Ramos (cell line): ENCODE measurements at regions not wholly inside any gene's neighbourhood (a gene's known extent, or its start where the extent isn't known, plus 50 kb on each side); places are given as distances from the start of the nearest gene placed in this dataset.
"Not testable (repeated sequence)": the region's sequence is repeated elsewhere in the genome, so short reads cannot be mapped to it uniquely, and the experiment has no call there.

Experiments
- in situ Hi-C: fragments of 300-500 bp; cut with MboI; formaldehyde crosslinking; loops from one replicate; pipeline ENCODE4 v1.14.3; 2022; ENCODE audit warnings: low sequenced_read_pairs; ENCODE audit not compliant: unreplicated experiment

DNA sequence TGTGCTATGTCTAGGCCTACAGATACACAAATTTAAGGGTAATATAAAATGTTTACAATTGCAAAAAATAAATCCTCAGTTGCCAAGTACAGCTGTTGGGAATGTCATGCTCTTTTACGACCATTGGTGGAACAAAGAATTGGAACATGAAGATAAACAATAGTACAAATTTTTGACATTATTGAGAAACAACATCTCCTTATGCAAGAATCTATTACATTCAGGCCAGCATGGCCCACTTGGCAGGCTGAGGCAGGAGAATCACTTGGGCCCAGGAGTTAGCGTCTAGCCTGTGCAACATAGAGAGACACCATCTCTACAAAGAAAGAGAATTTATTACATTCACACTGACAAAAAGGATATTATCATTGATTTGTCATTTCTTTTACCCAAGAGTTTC, 135.9 kb upstream of the NTF3 start:
- in situ Hi-C loops = no loop called here

DNA sequence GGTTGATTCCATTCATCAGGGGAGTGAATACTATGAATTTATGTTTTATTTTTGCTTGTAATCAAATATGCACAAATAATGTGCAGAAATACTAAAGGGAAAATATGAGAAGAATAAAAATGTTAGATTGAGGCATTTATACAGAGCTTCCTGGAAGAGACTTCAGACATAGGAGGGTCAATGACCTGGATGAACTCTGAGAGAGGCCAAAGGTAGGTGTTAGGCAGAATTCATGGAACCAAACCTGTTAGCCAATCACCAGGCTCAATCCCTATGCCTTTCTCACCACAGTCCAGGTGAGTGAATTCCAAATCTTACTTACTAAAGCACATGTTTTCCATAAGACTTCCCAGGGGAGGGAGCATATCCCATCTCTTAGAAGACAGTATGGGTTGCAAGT, 130.4 kb upstream of the NTF3 start:
- in situ Hi-C loops = no loop called here

DNA sequence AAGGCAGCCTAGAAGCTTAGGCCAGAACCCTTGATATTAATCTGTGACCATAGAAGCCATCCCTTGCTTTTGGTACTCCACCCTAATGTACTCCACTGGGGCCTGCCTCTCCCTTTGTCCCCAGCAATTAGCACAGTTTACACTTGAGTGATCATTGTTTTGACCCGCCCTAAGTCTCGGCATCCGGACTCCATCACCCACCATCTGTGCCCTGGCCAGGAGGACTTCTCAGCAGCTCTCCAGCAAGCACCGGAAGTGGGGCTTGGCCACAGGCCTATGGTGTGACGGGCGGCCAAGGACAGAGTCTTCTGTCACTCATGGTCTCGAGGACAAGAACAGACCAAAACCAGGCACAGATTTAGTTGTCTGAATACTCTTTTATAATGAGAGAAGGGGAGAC, 126.5 kb upstream of the NTF3 start:
- in situ Hi-C loops = no loop called here

DNA sequence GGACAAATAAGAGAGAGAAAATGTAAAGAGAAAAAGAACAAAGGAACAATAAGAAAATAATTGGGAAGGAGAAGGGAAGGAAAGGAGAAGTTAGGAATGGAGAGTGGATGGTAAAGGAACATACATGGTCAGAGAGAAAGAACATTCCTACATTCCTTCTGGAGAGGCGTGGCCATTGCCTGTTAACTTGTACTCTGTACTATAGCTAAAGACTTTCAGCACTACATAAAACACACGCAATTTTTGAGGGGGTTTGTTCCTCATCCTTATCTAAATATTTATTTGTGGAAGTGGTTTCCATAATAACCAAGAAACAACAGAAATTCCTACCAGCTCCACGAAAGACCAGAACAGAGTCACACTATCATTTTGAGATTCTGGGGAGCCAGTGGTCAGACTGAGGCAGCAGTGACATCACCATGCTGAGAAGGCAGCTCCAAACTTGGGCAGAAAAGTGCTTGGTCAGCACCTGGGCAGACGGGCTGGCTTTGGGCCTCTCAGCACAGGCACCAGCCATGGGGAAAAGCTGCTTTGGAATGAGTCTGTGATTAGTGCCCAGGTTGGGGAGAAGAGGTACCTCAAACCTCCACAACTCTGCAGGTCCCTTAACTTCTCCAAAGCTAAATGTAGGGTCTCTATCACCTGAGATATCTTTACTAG, 125.9 kb upstream of the NTF3 start:
- in situ Hi-C loops = no loop called here

DNA sequence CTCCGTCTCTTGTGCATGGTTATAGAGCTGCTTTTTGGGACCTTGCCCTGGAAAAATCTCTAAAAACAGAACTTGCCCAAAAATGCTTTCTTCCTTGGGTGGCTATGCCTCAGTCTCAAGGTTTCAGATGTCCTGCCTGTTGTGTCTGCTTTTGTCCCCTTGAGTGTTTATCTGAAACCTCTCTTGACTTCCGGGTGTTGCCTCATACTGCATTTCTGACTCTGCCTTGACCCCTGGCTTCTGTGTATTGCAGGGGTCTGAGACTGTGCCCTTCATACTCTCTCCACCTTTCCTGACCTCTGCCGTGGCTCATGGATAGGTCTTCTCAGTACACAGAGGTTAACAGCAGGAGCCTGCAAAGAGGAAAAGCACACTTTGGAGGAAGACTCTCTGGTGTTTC, 124.8 kb upstream of the NTF3 start:
- in situ Hi-C loops = no loop called here

DNA sequence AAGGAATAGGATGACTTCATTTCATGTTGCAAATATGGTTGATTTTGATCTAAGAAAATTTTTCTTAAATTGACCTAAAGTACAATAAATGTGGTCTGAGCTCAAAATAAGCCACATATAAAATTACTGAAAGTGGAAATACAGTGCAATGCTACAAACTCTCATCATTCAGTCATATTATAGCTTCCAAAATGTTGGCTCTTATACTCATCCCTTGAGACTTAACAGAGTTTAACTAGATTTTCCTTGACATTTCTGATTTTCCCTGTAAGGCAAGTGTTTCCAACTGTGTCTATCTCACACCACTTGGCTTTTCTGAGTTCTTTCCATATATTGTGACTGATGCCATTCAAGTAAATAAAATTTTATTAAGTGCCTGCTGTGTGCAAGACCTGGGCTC, 123.7 kb upstream of the NTF3 start:
- in situ Hi-C loops = no loop called here

DNA sequence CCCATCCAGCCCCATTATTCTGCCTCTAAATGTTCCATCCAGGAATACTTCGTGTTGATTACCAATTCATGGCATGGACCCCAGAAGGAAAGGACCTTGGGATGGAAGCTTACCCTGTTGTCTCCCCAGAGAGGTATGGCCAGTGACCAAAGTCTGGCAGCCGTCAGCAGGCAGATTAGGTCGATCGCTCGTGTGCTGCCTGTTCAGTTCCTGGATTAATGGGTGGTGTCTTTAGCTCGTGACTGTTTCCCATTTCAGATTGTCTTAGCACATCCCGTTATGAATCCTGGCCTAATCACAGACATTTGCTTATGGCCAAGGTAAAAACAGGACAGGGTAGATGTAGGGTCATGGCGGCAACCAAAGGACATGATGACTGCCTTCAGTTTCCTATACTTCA, 122.9 kb upstream of the NTF3 start:
- in situ Hi-C loops = no loop called here

DNA sequence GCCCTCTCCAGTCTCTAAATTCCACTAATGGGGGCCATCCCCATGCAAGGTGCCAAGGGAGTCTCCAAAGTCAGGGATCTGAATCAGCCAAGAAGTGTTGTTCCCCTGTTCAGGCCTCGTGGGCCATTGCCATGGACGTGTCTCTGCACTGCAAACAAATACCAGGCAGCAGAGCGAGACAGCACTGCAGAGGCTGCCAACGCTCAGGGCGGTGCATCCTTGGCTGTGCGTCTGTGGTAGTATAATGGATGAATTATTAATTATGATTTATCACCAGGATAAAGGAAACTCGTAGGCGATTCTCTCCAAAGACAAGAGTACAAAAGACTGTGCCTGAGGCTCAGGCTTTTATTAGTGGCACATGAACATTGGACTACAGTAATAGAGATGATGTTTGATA, 122.3 kb upstream of the NTF3 start:
- in situ Hi-C loops = no loop called here

DNA sequence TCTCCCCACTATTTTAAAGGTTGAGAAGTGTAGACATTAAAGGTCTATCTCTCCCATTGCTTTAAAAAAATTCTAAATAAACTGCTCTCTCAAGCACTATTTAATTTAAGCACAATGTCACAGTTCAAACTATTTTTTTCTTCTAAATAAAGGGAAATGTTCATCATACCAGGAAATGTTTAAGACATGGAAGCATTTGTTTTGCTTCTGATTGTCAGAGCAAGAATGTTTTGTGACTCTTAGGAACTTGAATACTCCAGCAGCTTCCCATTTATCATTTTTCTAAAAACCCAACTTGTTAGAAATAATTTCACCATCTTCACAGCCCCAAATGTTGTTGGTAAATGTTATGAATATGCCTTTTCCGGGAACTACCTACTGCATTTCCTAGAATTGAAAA, 121.8 kb upstream of the NTF3 start:
- in situ Hi-C loops = no loop called here

DNA sequence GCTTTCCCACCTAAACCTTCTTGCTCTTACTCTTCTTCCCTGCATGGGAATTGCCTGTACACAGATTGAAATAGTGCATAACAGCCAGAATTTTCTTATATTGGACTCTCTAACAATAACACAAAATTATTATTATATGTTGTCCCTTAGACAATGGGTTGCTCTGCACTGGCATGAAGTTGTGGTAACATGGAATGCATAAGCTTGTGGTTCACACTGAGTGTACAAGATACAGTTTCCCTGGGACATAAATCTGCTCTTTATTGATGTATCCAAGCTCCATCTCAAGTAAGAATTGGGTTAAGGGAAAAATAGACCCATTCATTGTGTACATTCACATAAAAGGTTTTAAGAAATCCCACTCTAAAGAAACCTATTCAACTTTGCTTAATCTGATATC, 114.4 kb upstream of the NTF3 start:
- in situ Hi-C loops = no loop called here

DNA sequence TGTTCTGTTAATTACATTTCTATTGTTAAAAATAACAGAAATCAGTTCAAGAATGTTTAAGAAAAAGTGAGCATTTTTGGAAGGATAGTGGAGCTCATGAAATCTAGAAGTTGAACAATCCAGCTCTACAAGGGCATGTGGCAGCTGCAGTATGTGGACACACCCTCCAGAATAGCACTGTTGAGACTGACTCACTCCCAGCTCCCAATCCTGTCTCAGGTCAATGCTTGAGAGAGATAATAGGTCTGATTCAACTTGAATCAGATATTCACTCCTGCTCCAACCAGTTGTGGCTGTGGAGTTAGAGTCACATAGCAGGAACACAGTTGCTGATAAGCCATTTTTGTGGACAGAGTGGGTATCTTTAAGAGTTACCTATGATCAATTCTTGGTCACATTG, 113.0 kb upstream of the NTF3 start:
- in situ Hi-C loops = no loop called here

DNA sequence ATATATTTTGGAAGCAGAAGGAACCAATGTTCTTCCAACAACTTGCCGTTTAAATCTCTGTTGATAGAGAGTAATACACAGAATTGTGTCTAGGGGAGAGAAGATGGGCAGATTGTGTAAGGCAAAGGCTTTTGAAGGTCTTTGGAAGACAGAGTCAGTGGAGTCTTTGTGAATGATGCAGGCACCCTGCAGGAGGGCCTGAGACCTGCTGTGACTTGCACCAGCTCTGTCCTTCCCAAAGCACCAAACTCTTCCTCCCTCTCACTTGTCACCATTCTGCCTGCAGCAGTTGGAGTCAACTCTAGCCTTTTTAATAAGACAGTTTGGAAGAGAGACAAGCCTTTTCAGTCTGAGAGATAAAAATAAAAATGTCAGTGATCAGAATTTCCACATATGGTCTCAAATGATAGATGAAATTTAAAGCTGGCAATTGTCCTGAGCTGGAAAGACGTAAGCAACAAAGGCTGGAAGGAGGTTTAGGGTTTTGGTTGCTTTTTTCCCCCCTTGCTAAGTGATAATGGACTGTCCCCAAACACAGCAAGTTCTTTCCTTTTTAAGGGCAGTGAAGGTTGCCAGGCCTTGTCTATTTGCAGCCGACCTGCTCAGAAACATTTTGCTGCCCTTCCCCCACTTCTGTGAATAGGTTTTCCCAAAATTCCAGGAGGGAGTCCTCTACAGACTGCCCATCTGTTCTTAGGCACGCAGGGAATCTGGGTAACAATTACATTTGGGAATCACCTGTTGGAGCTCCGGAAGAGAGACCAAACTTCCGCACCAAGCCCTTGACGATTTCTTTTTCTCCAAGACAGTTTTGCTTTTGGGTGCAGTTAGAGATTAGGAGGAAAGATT, 103.0 kb upstream of the NTF3 start:
- in situ Hi-C loops = no loop called here

DNA sequence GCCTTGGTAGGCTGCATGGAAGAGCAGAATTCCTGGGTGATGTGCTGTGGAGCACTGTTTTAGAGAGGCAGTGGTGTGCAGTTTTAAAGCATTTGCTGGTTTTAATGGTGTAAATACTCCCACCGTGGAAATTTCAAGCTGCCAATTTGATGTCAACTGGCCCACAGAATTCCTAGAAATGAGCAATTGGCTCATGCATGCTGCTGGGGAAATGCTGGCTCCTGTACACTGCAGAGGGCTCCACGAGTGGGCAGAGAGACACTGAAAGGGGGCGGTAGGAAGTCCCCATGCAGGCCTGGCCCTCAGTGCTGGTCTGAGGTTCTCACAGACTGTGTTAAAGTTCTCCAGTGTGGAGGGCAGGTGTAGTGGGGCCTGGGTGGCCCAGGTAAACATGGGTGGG, 99.4 kb upstream of the NTF3 start:
- in situ Hi-C loops = no loop called here

DNA sequence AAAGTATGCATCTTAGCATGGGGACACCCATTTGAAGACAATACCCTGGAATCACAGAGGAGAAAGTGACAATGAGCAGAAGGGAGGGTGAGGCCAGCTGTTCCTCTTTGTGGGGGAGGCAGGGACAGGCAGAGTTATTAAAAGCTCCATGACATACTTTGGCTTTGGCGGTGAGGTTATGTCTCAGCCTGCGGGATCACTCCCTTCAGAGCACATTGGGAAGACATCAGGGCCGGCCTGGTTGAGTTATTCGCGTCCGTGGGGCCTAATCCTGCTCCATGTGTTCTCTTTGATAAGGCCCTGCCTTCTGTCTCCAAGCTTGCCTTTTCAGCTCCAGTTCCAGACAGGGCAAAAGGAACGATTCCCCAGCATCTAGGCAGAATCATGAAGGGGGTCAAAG, 98.8 kb upstream of the NTF3 start:
- in situ Hi-C loops = no loop called here

DNA sequence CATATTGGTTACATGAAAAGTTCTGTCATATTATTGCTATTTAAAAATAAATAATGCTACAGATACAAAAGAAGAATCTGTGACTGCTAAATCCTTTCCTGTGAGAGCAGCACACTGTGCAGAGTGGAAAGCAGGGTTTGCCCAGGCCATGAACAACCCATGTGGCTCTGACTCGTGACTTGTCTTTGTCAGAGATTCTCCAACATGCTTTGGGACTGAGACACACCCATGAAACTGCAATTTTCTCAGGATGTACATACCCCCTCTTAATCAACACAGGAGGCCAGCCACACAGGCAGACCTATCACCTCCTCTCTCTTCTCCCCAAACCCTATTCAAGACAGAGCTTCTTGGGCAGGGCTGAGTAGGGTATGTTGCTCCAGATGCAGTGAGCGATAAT, 96.8 kb upstream of the NTF3 start:
- in situ Hi-C loops = no loop called here

DNA sequence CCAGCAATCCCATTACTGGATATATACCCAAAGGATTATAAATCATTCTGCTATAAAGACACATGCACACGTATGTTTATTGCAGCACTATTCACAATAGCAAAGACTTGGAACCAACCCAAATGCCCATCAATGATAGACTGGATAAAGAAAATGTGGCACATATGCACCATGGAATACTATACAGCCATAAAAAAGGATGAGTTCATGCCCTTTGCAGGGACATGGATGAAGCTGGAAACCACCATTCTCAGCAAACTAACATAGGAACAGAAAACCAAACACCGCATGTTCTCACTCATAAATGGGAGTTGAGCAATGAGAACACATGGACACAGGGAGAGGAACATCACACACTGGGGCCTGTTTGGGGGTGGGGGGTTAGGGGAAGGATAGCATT, 90.8 kb upstream of the NTF3 start:
- in situ Hi-C loops = not testable (repeated sequence)

DNA sequence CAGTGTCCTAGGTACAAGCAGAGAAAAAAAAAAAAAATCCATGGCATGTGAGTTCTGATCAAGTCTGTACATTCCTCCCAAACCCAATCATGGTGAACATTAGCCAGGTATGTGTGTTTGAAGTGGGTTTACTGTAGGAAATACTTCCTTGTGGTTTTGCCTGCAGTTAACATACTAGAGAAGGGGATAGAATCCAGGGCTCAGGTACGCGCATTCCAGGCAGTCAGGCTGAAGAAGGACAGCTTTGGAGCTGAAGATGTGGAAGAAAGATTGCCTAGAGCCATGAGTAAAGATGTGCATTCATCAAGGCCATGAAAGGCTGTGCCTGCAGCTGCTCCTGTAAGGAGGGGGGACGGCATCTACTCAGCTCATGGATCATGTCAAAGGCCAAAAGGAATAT, 88.2 kb upstream of the NTF3 start:
- in situ Hi-C loops = no loop called here

DNA sequence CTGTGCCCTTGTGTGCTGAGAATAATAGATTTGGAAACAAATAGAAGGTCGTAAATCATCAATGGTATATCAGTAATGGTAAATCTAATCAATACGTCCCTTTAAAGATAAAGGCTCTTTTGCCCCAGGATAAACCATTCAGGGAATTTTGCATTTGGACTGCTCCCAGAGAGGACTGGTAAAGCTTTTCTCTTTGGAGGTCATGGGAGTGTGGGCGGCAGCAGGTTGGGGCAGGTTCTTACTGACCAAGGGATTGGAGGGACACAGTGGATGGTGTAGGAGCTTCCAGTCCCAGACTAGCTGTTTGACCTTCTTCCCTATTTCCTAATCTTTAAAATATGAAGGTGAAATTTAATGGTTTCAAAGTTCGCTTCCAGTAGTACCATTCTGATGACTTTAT, 87.8 kb upstream of the NTF3 start:
- in situ Hi-C loops = no loop called here

DNA sequence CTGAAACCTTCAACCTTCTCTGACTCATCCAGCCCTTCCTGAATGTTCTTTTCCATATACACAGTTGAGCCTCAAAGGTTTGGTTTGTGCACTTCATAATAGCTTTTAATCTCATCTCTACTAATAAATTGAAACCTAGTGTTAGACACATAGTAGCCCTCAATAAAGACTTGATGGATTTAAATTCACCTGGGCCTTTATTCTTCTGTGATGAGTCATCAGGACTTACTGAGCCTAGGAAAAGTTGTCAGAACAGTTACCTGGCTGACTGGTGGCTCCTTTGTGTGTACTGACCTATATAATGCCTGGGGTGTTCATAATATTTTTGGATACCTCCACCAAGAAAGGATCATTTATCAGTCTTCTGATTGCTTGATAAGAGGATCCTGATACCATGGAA, 86.4 kb upstream of the NTF3 start:
- in situ Hi-C loops = no loop called here

DNA sequence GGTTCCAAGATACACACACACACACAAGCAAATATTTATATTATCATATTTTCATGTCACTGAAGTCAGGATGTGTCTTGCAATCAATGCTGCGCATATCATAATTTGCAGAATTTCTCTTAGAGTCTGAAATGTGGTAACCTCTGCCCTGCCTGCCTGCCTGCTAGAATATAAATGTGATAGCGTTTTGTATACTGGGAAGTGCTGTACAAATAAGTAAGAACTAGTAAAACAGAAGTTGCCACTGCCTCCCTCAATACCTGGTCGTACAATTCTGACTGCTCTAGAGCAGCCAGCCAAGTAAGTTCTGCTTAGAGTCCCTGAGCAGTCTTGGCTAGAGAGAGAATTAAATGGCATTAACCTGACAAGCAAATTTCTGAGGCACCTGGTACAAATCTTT, 83.9 kb upstream of the NTF3 start:
- in situ Hi-C loops = no loop called here

DNA sequence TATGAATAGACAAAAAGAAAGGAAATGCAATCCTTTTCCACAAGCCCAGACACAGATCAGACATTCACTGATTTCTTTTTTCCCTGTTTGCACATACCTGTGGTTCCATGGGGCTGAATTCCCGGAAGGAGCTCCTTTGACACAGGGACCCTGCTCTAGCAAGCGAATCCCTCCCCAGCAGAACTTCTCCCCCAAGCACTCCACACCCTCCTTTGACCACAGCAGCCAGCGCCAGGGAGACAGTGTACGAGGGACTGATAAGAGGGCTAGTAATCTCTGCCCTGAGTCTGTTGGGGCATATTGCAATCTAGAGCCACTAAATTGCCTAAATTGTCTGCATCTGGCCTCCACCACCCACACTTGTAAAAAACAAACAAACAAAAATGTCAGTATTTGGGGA, 83.4 kb upstream of the NTF3 start:
- in situ Hi-C loops = no loop called here
